GM12875 (cell line): ENCODE measurements at regions not wholly inside any gene's neighbourhood (a gene's known extent, or its start where the extent isn't known, plus 50 kb on each side); places are given as distances from the start of the nearest gene placed in this dataset.
"Not testable (repeated sequence)": the region's sequence is repeated elsewhere in the genome, so short reads cannot be mapped to it uniquely, and the experiment has no call there.

Experiments
- H3K4me3 ChIP-seq: one replicate; pipeline ENCODE4 v1.5.1; 2011; ENCODE audit warnings: low read depth, low read length, control low read depth
- TF ChIP-seq, protein P1 (sequence below): IDR thresholded peaks from 2 replicates; pipeline ENCODE4 v1.5.1; 2011; ENCODE audit warnings: low read depth, mild to moderate bottlenecking, control low read depth, inconsistent platforms, low read length, moderate library complexity, borderline replicate concordance; ENCODE audit not compliant: insufficient read depth

- TF ChIP-seq, protein P1, sequence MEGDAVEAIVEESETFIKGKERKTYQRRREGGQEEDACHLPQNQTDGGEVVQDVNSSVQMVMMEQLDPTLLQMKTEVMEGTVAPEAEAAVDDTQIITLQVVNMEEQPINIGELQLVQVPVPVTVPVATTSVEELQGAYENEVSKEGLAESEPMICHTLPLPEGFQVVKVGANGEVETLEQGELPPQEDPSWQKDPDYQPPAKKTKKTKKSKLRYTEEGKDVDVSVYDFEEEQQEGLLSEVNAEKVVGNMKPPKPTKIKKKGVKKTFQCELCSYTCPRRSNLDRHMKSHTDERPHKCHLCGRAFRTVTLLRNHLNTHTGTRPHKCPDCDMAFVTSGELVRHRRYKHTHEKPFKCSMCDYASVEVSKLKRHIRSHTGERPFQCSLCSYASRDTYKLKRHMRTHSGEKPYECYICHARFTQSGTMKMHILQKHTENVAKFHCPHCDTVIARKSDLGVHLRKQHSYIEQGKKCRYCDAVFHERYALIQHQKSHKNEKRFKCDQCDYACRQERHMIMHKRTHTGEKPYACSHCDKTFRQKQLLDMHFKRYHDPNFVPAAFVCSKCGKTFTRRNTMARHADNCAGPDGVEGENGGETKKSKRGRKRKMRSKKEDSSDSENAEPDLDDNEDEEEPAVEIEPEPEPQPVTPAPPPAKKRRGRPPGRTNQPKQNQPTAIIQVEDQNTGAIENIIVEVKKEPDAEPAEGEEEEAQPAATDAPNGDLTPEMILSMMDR, result no peak
- no peak overlapping the region for H3K4me3 ChIP-seq
These were observed 163.5 kb upstream of the EEA1 start for GRCh38 chr12:93092649-93092945.

- TF ChIP-seq, protein P1, result no peak
- H3K4me3 ChIP-seq, result no peak overlapping the region
These were observed 164.1 kb upstream of the EEA1 start for GRCh38 chr12:93093243-93093642.

DNA sequence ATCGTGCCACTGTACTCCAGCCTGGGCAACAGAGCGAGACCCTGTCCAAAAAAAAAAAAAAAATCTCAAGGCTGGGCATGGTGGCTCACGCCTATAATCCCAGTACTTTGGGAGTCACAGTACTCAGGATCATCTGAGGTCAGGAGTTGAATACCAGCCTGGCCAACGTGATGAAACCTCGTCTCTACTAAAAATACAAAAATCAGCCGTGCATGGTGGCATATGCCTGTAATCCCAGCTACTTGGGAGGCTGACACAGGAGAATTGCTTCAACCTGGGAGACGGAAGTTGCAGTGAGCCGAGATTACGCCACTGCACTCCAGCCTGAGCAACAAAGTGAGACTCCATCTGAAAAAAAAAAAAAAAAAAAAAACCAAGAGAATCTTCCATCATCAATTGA is 165.1 kb upstream of the EEA1 start:
- not testable (repeated sequence) for H3K4me3 ChIP-seq

- no peak overlapping the region for H3K4me3 ChIP-seq
- TF ChIP-seq, protein P1, result no peak
These were observed 166.1 kb upstream of the EEA1 start for GRCh38 chr12:93094988-93095737.

GRCh38 chr12:93097417-93097816 is 168.3 kb upstream of the EEA1 start:
- no peak overlapping the region for H3K4me3 ChIP-seq
- TF ChIP-seq, protein P1, result no peak

DNA sequence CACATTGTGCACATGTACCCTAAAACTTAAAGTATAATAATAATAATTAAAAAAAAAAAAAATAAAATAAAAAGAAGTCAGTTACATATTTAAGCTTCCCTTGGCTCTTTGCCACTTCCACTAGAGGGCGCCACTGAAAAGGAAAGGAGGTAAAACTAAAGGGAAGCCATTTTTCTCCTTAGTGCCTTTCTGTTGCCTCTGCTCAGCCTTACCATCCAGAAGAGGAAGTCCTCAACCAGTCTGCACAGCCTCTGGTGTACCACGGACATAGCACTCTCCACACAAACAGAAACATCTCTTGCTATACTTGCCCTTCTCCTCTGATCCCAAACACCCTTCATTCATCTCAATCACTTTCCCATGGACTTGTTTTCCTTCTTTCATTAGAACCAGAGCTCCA is 169.0 kb upstream of the EEA1 start:
- TF ChIP-seq, protein P1, result peak; percentile 37; the same call in 1 of the 2 replicates
- H3K4me3 ChIP-seq, result no peak overlapping the region

DNA sequence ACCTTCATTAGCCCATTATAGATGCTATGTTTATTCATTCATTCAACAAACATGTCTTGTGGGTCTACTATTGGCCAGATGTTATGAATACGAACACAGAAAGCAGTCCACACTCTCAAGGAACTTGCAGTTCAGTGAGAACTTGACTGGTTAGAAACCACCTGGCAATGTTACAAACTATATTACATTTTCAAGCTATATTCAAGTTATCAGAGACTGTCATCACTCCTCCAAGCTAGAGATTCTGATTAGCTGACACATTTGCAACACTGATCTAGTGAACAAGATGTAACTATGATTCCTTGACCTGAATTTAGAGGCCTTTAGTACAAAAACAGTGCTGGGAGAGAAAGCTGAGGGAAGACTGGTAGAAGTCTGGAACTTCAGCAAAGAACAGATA is 170.7 kb upstream of the EEA1 start:
- TF ChIP-seq, protein P1, result no peak
- no peak overlapping the region for H3K4me3 ChIP-seq
